ENCODE measurements at regions not wholly inside any gene's neighbourhood (a gene's known extent, or its start where the extent isn't known, plus 50 kb on each side); places are given as distances from the start of the nearest gene placed in this dataset.
A peak's percentile ranks its signal among the peaks of the same experiment; 100 is the strongest.
"Not testable (repeated sequence)": the region's sequence is repeated elsewhere in the genome, so short reads cannot be mapped to it uniquely, and the experiment has no call there.

DNA sequence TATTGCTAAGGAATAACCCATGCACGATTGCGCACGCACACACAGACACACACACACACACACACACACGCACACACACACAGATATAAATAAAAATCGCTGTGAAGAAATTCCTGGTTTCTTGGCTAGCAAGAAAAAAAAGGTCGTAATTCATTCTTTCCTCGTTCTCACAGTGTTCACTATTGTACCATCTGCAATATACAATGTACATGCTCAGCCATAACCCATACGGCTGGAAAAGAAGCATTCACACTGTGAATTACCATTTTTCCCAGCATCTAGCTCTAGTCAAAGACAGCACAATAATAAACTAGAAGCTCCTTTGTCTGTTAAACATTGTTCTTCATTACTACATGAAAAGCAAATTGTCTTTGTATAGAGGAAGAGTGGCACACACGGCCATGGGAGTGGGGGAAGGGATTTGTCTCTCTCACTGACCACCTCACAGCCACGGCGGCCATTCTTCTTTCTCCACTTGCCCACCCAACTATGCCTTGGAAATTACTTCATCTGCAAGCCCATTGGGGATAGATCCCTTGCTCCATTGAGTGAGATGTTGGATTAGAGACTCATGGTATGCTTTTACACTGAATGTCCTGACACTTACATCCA, 115.3 kb upstream of the ID4 start:
- Mint-ChIP-seq H3K9me3 (peaks cover 2% of the 10 kb centered on the region), H3K27me3 (ENCODE audit: insufficient read depth) (no peaks in the 10 kb centered on the region), H3K4me1 (peaks cover 5% of the 10 kb centered on the region), H3K4me3 (no peak overlapping the region), H3K27ac (no peak overlapping the region), H3K36me3 (ENCODE audit: low read depth) (no peaks in the 10 kb centered on the region)
- DNase-seq: no peak
- Histone ChIP-seq H3K4me1 (ENCODE audit: control insufficient read depth, insufficient read depth, low read length) (no peaks in the 10 kb centered on the region), H3K4me3 (ENCODE audit: low read length) (no peak overlapping the region), H3K9me3 (ENCODE audit: control insufficient read depth, low read length) (no peaks in the 10 kb centered on the region), H3K36me3 (ENCODE audit: control insufficient read depth, insufficient read depth, low read length) (no peaks in the 10 kb centered on the region), H3K9ac (ENCODE audit: extremely low read depth, low read length, poor library complexity, severe bottlenecking) (no peak overlapping the region), H3K27me3 (ENCODE audit: control insufficient read depth, insufficient read depth, low read length, poor library complexity, severe bottlenecking) (no peaks in the 10 kb centered on the region), H3K27ac (ENCODE audit: low read depth, low read length) (peak overlapping the region; percentile 87)
- TF ChIP-seq, protein P1, sequence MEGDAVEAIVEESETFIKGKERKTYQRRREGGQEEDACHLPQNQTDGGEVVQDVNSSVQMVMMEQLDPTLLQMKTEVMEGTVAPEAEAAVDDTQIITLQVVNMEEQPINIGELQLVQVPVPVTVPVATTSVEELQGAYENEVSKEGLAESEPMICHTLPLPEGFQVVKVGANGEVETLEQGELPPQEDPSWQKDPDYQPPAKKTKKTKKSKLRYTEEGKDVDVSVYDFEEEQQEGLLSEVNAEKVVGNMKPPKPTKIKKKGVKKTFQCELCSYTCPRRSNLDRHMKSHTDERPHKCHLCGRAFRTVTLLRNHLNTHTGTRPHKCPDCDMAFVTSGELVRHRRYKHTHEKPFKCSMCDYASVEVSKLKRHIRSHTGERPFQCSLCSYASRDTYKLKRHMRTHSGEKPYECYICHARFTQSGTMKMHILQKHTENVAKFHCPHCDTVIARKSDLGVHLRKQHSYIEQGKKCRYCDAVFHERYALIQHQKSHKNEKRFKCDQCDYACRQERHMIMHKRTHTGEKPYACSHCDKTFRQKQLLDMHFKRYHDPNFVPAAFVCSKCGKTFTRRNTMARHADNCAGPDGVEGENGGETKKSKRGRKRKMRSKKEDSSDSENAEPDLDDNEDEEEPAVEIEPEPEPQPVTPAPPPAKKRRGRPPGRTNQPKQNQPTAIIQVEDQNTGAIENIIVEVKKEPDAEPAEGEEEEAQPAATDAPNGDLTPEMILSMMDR (conservative IDR thresholded peaks at IDR 0.05): no peak
- WGBS, 2 experiments (ENCODE audit: insufficient coverage in 1 of 2, insufficient read length in 1 of 2): 86 to 95% methylated on average over 4 to 10 of the region's 11 CpGs

DNA sequence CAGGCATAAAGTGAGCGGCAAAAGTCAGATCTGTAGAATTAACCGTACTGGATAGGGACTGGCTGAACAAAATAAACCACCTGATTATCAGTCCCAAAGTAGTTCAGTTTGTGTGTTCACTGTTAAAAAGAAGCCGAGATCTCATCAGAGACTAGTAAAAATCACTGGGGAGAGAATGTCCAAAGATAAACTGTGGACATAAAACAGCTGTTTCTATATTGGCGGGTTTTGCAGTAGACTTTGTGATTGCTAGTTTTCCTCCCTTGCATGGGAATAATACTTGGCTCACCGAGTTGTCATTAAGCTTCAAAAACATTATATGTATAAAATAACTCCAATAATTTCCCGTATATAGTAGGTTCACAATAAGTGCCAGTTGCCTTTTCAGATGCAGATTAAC, 114.2 kb upstream of the ID4 start:
- H3K27ac ChIP-seq (ENCODE audit: low read depth, low read length): no peak overlapping the region

DNA sequence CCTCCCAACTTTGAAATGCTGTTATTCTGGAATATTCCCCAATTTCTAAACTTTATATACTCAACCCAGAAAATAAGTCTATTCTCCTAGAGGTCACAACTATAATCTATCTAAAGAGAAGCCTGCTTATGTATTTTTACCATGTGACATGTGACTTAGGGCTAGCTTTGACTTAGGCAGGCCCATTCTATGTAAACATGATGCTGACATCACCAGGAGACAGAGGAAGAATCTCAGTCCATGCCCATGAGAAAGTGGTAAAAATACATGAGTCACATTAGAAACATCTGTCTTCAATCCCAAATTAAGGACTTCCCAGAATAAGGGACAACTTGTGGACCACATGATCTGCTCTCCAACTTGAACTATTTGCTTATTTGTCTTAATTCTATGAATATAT, 113.6 kb upstream of the ID4 start:
- no peak overlapping the region for H3K4me3 Mint-ChIP-seq
- H3K27ac Mint-ChIP-seq: no peak overlapping the region
- H3K9ac ChIP-seq (ENCODE audit: extremely low read depth, low read length, poor library complexity, severe bottlenecking): no peak overlapping the region
- DNase-seq: no peak
- no peak overlapping the region for H3K27ac ChIP-seq (ENCODE audit: low read depth, low read length)
- H3K27me3 Mint-ChIP-seq (ENCODE audit: insufficient read depth): no peaks in the 10 kb centered on the region
- peaks cover 5% of the 10 kb centered on the region for H3K4me1 Mint-ChIP-seq
- no peaks in the 10 kb centered on the region for H3K9me3 ChIP-seq (ENCODE audit: control insufficient read depth, low read length)
- H3K4me1 ChIP-seq (ENCODE audit: control insufficient read depth, insufficient read depth, low read length): no peaks in the 10 kb centered on the region
- TF ChIP-seq, protein P1 (conservative IDR thresholded peaks at IDR 0.05): no peak
- no peaks in the 10 kb centered on the region for H3K9me3 Mint-ChIP-seq
- no peak overlapping the region for H3K4me3 ChIP-seq (ENCODE audit: low read length)
- H3K36me3 ChIP-seq (ENCODE audit: control insufficient read depth, insufficient read depth, low read length): no peaks in the 10 kb centered on the region
- H3K27me3 ChIP-seq (ENCODE audit: control insufficient read depth, insufficient read depth, low read length, poor library complexity, severe bottlenecking): no peaks in the 10 kb centered on the region
- no peaks in the 10 kb centered on the region for H3K36me3 Mint-ChIP-seq (ENCODE audit: low read depth)

More for the DNA sequence above, 114.2 kb upstream of the ID4 start:
- Histone ChIP-seq H3K36me3 (ENCODE audit: control insufficient read depth, insufficient read depth, low read length) (no peaks in the 10 kb centered on the region), H3K4me3 (ENCODE audit: low read length) (no peak overlapping the region), H3K27me3 (ENCODE audit: control insufficient read depth, insufficient read depth, low read length, poor library complexity, severe bottlenecking) (no peaks in the 10 kb centered on the region), H3K4me1 (ENCODE audit: control insufficient read depth, insufficient read depth, low read length) (no peaks in the 10 kb centered on the region), H3K9me3 (ENCODE audit: control insufficient read depth, low read length) (no peaks in the 10 kb centered on the region), H3K9ac (ENCODE audit: extremely low read depth, low read length, poor library complexity, severe bottlenecking) (no peak overlapping the region)
- H3K27me3 Mint-ChIP-seq (ENCODE audit: insufficient read depth): no peaks in the 10 kb centered on the region
- H3K27ac Mint-ChIP-seq: no peak overlapping the region
- peaks cover under 1% of the 10 kb centered on the region for H3K9me3 Mint-ChIP-seq
- TF ChIP-seq, protein P1 (conservative IDR thresholded peaks at IDR 0.05): no peak
- no peak overlapping the region for H3K4me3 Mint-ChIP-seq
- no peaks in the 10 kb centered on the region for H3K36me3 Mint-ChIP-seq (ENCODE audit: low read depth)
- H3K4me1 Mint-ChIP-seq: peaks cover 5% of the 10 kb centered on the region
- 93 to 96% methylated on average over 4 to 6 of the region's 6 CpGs for WGBS, 2 experiments (ENCODE audit: insufficient coverage in 1 of 2, insufficient read length in 1 of 2)
- no peak for DNase-seq

DNA sequence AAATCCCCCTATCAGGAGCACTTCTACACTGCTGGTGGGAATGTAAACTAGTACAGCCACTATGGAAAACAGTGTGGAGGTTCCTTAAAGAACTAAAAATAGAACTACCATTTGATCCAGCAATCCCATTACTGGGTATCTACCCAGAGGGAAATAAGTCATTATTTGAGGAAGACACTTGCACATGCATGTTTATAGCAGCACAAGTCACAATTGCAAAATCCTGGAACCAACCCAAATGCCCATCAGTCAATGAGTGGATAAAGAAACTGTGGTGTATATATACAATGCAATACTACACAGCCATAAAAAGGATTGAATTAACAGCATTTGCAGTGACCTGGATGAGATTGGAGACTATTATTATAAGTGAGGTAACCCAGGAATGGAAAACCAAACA, 111.7 kb upstream of the ID4 start:
- not testable (repeated sequence) for H3K36me3 Mint-ChIP-seq (ENCODE audit: low read depth); H3K27ac ChIP-seq (ENCODE audit: low read depth, low read length); H3K27me3 Mint-ChIP-seq (ENCODE audit: insufficient read depth); H3K4me1 ChIP-seq (ENCODE audit: control insufficient read depth, insufficient read depth, low read length); H3K4me1 Mint-ChIP-seq; H3K27me3 ChIP-seq (ENCODE audit: control insufficient read depth, insufficient read depth, low read length, poor library complexity, severe bottlenecking); H3K4me3 Mint-ChIP-seq; H3K9ac ChIP-seq (ENCODE audit: extremely low read depth, low read length, poor library complexity, severe bottlenecking); DNase-seq; H3K27ac Mint-ChIP-seq; H3K36me3 ChIP-seq (ENCODE audit: control insufficient read depth, insufficient read depth, low read length); H3K4me3 ChIP-seq (ENCODE audit: low read length)
- peaks cover 11% of the 10 kb centered on the region for H3K9me3 Mint-ChIP-seq
- peaks cover 11% of the 10 kb centered on the region for H3K9me3 ChIP-seq (ENCODE audit: control insufficient read depth, low read length)

Data from endodermal cell (in vitro differentiated cells).